DND-41 (cell line): ENCODE measurements at regions not wholly inside any gene's neighbourhood (a gene's known extent, or its start where the extent isn't known, plus 50 kb on each side); places are given as distances from the start of the nearest gene placed in this dataset.

Experiments used
- ATAC-seq: fragments of 200-7000 bp; cut with Tn5 transposase; 3 replicates; pipeline ENCODE4 v1.9.1; 2021; ENCODE audit warnings: low read depth; ENCODE audit not compliant: insufficient read depth
- DNase-seq: peaks from one replicate; pipeline ENCODE4 v3.0.0-alpha.2; 2020
- H2AFZ ChIP-seq: 2 replicates; pipeline ENCODE4 v1.6.0; 2012; ENCODE audit warnings: low read depth, low read length
- H3K27ac ChIP-seq: 2 replicates; pipeline ENCODE4 v1.5.1; 2012; ENCODE audit warnings: low read length, inconsistent platforms
- H3K27me3 ChIP-seq: fragments of 200-600 bp; sonication (generic); 2 replicates; pipeline ENCODE4 v1.6.0; 2012; ENCODE audit warnings: low read length, mild to moderate bottlenecking, inconsistent platforms; ENCODE audit not compliant: insufficient read depth, poor library complexity
- H3K36me3 ChIP-seq: 2 replicates; pipeline ENCODE4 v1.5.1; 2012; ENCODE audit warnings: low read length, inconsistent platforms; ENCODE audit not compliant: insufficient read depth
- H3K4me1 ChIP-seq: 2 replicates; pipeline ENCODE4 v1.5.1; 2012; ENCODE audit warnings: mild to moderate bottlenecking, low read length; ENCODE audit not compliant: insufficient read depth
- H3K4me2 ChIP-seq: 2 replicates; pipeline ENCODE4 v1.6.0; 2012; ENCODE audit warnings: mild to moderate bottlenecking, moderate library complexity, low read length, inconsistent platforms; ENCODE audit not compliant: insufficient read depth
- H3K4me3 ChIP-seq, 2 experiments: fragments of 200-600 bp in 1 of 2; shearing (Covaris generic) in 1 of 2; 2 replicates each; pipeline ENCODE4 v1.5.1; 2012 to 2016; ENCODE audit warnings: inconsistent platforms in 2 of 2, low read length in 2 of 2, mild to moderate bottlenecking in 2 of 2, low read depth in 1 of 2, moderate library complexity in 1 of 2
- H3K79me2 ChIP-seq: 2 replicates; pipeline ENCODE4 v1.6.0; 2012; ENCODE audit warnings: low read length, inconsistent platforms; ENCODE audit not compliant: insufficient read depth
- H3K9ac ChIP-seq: 2 replicates; pipeline ENCODE4 v1.6.0; 2012; ENCODE audit warnings: low read depth, mild to moderate bottlenecking, inconsistent platforms, low read length, moderate library complexity
- H3K9me3 ChIP-seq: 2 replicates; pipeline ENCODE4 v1.5.1; 2012; ENCODE audit warnings: low read length, moderate library complexity, mild to moderate bottlenecking, inconsistent platforms; ENCODE audit not compliant: insufficient read depth, severe bottlenecking
- H4K20me1 ChIP-seq: 2 replicates; pipeline ENCODE4 v1.6.0; 2012; ENCODE audit warnings: low read length; ENCODE audit not compliant: insufficient read depth
- CTCF ChIP-seq: IDR thresholded peaks from 2 replicates; pipeline ENCODE4 v1.5.1; 2012; ENCODE audit warnings: borderline replicate concordance, low read length, moderate library complexity, mild to moderate bottlenecking; ENCODE audit not compliant: poor library complexity, severe bottlenecking; ENCODE audit errors: extremely low read depth
- EZH2 ChIP-seq: IDR thresholded peaks from 3 replicates; pipeline ENCODE4 v1.6.1; 2012; ENCODE audit warnings: borderline replicate concordance, low read depth, mild to moderate bottlenecking, moderate library complexity, low read length, inconsistent platforms; ENCODE audit not compliant: severe bottlenecking

- Histone ChIP-seq H3K9ac (no peak overlapping the region), H3K79me2 (no peaks in the 10 kb centered on the region), H3K27me3 (peaks cover 5% of the 10 kb centered on the region), H3K4me3 (no peak overlapping the region), H4K20me1 (no peaks in the 10 kb centered on the region), H2AFZ (no peak overlapping the region), H3K36me3 (no peaks in the 10 kb centered on the region), H3K27ac (no peak overlapping the region), H3K9me3 (no peaks in the 10 kb centered on the region), H3K4me2 (no peak overlapping the region), H3K4me1 (no peaks in the 10 kb centered on the region)
- DNase-seq, result no peak
- no peak for TF ChIP-seq CTCF
- TF ChIP-seq EZH2, result no peak
- ATAC-seq, result no peak
These were observed 174.3 kb downstream of the UTP18 start for GRCh38 chr17:51434434-51435170.

- DNase-seq (no peak), ATAC-seq (no peak)
- Histone ChIP-seq H4K20me1 (no peaks in the 10 kb centered on the region), H3K4me1 (no peaks in the 10 kb centered on the region), H3K9me3 (no peaks in the 10 kb centered on the region), H3K9ac (no peak overlapping the region), H3K27me3 (peaks cover 5% of the 10 kb centered on the region), H3K36me3 (no peaks in the 10 kb centered on the region), H3K27ac (no peak overlapping the region), H3K79me2 (no peaks in the 10 kb centered on the region), H3K4me3 (no peak overlapping the region), H3K4me2 (no peak overlapping the region), H2AFZ (no peak overlapping the region)
- no peak for TF ChIP-seq CTCF
- no peak for TF ChIP-seq EZH2
These were observed 174.8 kb downstream of the UTP18 start for GRCh38 chr17:51435171-51435552.

- no peak overlapping the region for H2AFZ ChIP-seq
- DNase-seq, result peak; percentile 17
- ATAC-seq, result peak; percentile 50; the same call in 1 of the 3 replicates
These were observed 175.3 kb downstream of the UTP18 start for GRCh38 chr17:51435641-51436091.

More at GRCh38 chr17:51435641-51436091, 175.3 kb downstream of the UTP18 start:
- peak; percentile 36 for TF ChIP-seq CTCF
- TF ChIP-seq EZH2, result no peak
- Histone ChIP-seq H3K79me2 (no peaks in the 10 kb centered on the region), H3K9ac (no peak overlapping the region), H3K4me2 (no peak overlapping the region), H3K27ac (no peak overlapping the region), H4K20me1 (no peaks in the 10 kb centered on the region), H3K4me1 (no peaks in the 10 kb centered on the region), H3K9me3 (no peaks in the 10 kb centered on the region), H3K4me3 (no peak overlapping the region), H3K27me3 (peaks cover 5% of the 10 kb centered on the region), H3K36me3 (no peaks in the 10 kb centered on the region)
